HG03025 (cell line): ENCODE measurements at regions not wholly inside any gene's neighbourhood (a gene's known extent, or its start where the extent isn't known, plus 50 kb on each side); places are given as distances from the start of the nearest gene placed in this dataset.

Source experiments
- ATAC-seq: cut with Tn5 transposase; IDR thresholded peaks from one replicate; pipeline ENCODE4 v1.9.1; 2021; ENCODE audit warnings: mild to moderate bottlenecking, moderate library complexity; ENCODE audit not compliant: unreplicated experiment, low FRiP score

- ATAC-seq, result no peak
These were observed 1417.4 kb upstream of the FLRT2 start for GRCh38 chr14:84112589-84112988.

GRCh38 chr14:84125676-84126075, 1404.3 kb upstream of the FLRT2 start:
- ATAC-seq, result no peak

GRCh38 chr14:84127495-84127894, 1402.4 kb upstream of the FLRT2 start:
- ATAC-seq, result no peak

GRCh38 chr14:84128050-84128449, 1401.9 kb upstream of the FLRT2 start:
- ATAC-seq, result no peak

GRCh38 chr14:84129007-84129406, 1400.9 kb upstream of the FLRT2 start:
- no peak for ATAC-seq

- no peak for ATAC-seq
These were observed 1400.0 kb upstream of the FLRT2 start for GRCh38 chr14:84129941-84130340.

GRCh38 chr14:84131924-84132323, 1398.0 kb upstream of the FLRT2 start:
- no peak for ATAC-seq

GRCh38 chr14:84144166-84144565, 1385.8 kb upstream of the FLRT2 start:
- no peak for ATAC-seq

GRCh38 chr14:84152452-84152851, 1377.5 kb upstream of the FLRT2 start:
- ATAC-seq, result no peak

- no peak for ATAC-seq
These were observed 1367.3 kb upstream of the FLRT2 start for GRCh38 chr14:84162633-84163032.

- ATAC-seq, result no peak
These were observed 1362.9 kb upstream of the FLRT2 start for GRCh38 chr14:84167026-84167425.

- no peak for ATAC-seq
These were observed 1349.6 kb upstream of the FLRT2 start for GRCh38 chr14:84180336-84180735.

GRCh38 chr14:84181072-84181471, 1348.9 kb upstream of the FLRT2 start:
- no peak for ATAC-seq

- ATAC-seq, result no peak
These were observed 1334.4 kb upstream of the FLRT2 start for GRCh38 chr14:84195514-84195913.

GRCh38 chr14:84197704-84198103, 1332.2 kb upstream of the FLRT2 start:
- ATAC-seq, result no peak

GRCh38 chr14:84202486-84202885, 1327.5 kb upstream of the FLRT2 start:
- ATAC-seq, result no peak

GRCh38 chr14:84203896-84204295, 1326.0 kb upstream of the FLRT2 start:
- ATAC-seq, result no peak

GRCh38 chr14:84208451-84208850, 1321.5 kb upstream of the FLRT2 start:
- ATAC-seq, result no peak

GRCh38 chr14:84209031-84209430, 1320.9 kb upstream of the FLRT2 start:
- no peak for ATAC-seq

GRCh38 chr14:84217066-84217465, 1312.9 kb upstream of the FLRT2 start:
- ATAC-seq, result no peak

- no peak for ATAC-seq
These were observed 1304.7 kb upstream of the FLRT2 start for GRCh38 chr14:84225268-84225667.

- ATAC-seq, result no peak
These were observed 1301.2 kb upstream of the FLRT2 start for GRCh38 chr14:84228702-84229101.

GRCh38 chr14:84234281-84234680, 1295.7 kb upstream of the FLRT2 start:
- no peak for ATAC-seq
